ENCODE measurements at regions not wholly inside any gene's neighbourhood (a gene's known extent, or its start where the extent isn't known, plus 50 kb on each side); places are given as distances from the start of the nearest gene placed in this dataset.
"Not testable (repeated sequence)": the region's sequence is repeated elsewhere in the genome, so short reads cannot be mapped to it uniquely, and the experiment has no call there.

- no peak for DNase-seq (ENCODE audit: low read depth, low spot score)
These were observed 1239.1 kb downstream of the CDH12 start for GRCh38 chr5:21613971-21614488.

- no peak for DNase-seq (ENCODE audit: low read depth, low spot score)
These were observed 1249.3 kb downstream of the CDH12 start for GRCh38 chr5:21603796-21604195.

GRCh38 chr5:21594566-21594965 lies 1258.6 kb downstream of the CDH12 start:
- DNase-seq (ENCODE audit: low read depth, low spot score) = no peak

GRCh38 chr5:21593261-21593660 lies 1259.9 kb downstream of the CDH12 start:
- no peak for DNase-seq (ENCODE audit: low read depth, low spot score)

GRCh38 chr5:21581508-21581907 lies 1271.6 kb downstream of the CDH12 start:
- DNase-seq (ENCODE audit: low read depth, low spot score) = no peak

GRCh38 chr5:21574961-21575360 lies 1278.2 kb downstream of the CDH12 start:
- no peak for DNase-seq (ENCODE audit: low read depth, low spot score)

GRCh38 chr5:21574438-21574837 lies 1278.7 kb downstream of the CDH12 start:
- no peak for DNase-seq (ENCODE audit: low read depth, low spot score)

- DNase-seq (ENCODE audit: low read depth, low spot score) = no peak
These were observed 1279.5 kb downstream of the CDH12 start for GRCh38 chr5:21573416-21574314.

GRCh38 chr5:21571196-21571595 lies 1281.9 kb downstream of the CDH12 start:
- DNase-seq (ENCODE audit: low read depth, low spot score) = not testable (repeated sequence)

GRCh38 chr5:21559109-21559508 lies 1294.0 kb downstream of the CDH12 start:
- DNase-seq (ENCODE audit: low read depth, low spot score) = not testable (repeated sequence)

GRCh38 chr5:21552263-21552662 lies 1300.9 kb downstream of the CDH12 start:
- not testable (repeated sequence) for DNase-seq (ENCODE audit: low read depth, low spot score)

- not testable (repeated sequence) for DNase-seq (ENCODE audit: low read depth, low spot score)
These were observed 1302.2 kb downstream of the CDH12 start for GRCh38 chr5:21550916-21551315.

- not testable (repeated sequence) for DNase-seq (ENCODE audit: low read depth, low spot score)
These were observed 1305.5 kb downstream of the CDH12 start for GRCh38 chr5:21547656-21548055.

- not testable (repeated sequence) for DNase-seq (ENCODE audit: low read depth, low spot score)
These were observed 1318.0 kb downstream of the CDH12 start for GRCh38 chr5:21535114-21535513.

GRCh38 chr5:21521157-21521556 lies 1332.0 kb downstream of the CDH12 start:
- DNase-seq (ENCODE audit: low read depth, low spot score) = not testable (repeated sequence)

- not testable (repeated sequence) for DNase-seq (ENCODE audit: low read depth, low spot score)
These were observed 1356.2 kb downstream of the CDH12 start for GRCh38 chr5:21496926-21497325.

- DNase-seq (ENCODE audit: low read depth, low spot score) = not testable (repeated sequence)
These were observed 1357.1 kb downstream of the CDH12 start for GRCh38 chr5:21496056-21496455.

GRCh38 chr5:21495235-21495634 lies 1357.9 kb downstream of the CDH12 start:
- DNase-seq (ENCODE audit: low read depth, low spot score) = not testable (repeated sequence)

- not testable (repeated sequence) for DNase-seq (ENCODE audit: low read depth, low spot score)
These were observed 1359.1 kb downstream of the CDH12 start for GRCh38 chr5:21494033-21494432.

GRCh38 chr5:21491182-21491581 lies 1362.0 kb downstream of the CDH12 start:
- not testable (repeated sequence) for DNase-seq (ENCODE audit: low read depth, low spot score)

GRCh38 chr5:21488828-21489227 lies 1364.3 kb downstream of the CDH12 start:
- not testable (repeated sequence) for DNase-seq (ENCODE audit: low read depth, low spot score)

GRCh38 chr5:21485458-21486000 lies 1367.6 kb downstream of the CDH12 start:
- DNase-seq (ENCODE audit: low read depth, low spot score) = not testable (repeated sequence)

- not testable (repeated sequence) for DNase-seq (ENCODE audit: low read depth, low spot score)
These were observed 1368.7 kb downstream of the CDH12 start for GRCh38 chr5:21484498-21484889.

Measured in brain pericyte (primary cell).